ENCODE measurements at regions not wholly inside any gene's neighbourhood (a gene's known extent, or its start where the extent isn't known, plus 50 kb on each side); places are given as distances from the start of the nearest gene placed in this dataset.
"Not testable (repeated sequence)": the region's sequence is repeated elsewhere in the genome, so short reads cannot be mapped to it uniquely, and the experiment has no call there.

GRCh38 chr2:57185568-57185967, 861.0 kb upstream of the VRK2 start:
- no peak for DNase-seq

GRCh38 chr2:57190007-57190406, 856.6 kb upstream of the VRK2 start:
- no peak for DNase-seq

- DNase-seq, result no peak
These were observed 846.9 kb upstream of the VRK2 start for GRCh38 chr2:57199663-57200062.

- no peak for DNase-seq
These were observed 842.2 kb upstream of the VRK2 start for GRCh38 chr2:57204364-57204763.

- DNase-seq, result no peak
These were observed 841.4 kb upstream of the VRK2 start for GRCh38 chr2:57205241-57205640.

GRCh38 chr2:57207191-57207590, 839.4 kb upstream of the VRK2 start:
- no peak for DNase-seq

- no peak for DNase-seq
These were observed 836.8 kb upstream of the VRK2 start for GRCh38 chr2:57209799-57210198.

GRCh38 chr2:57210855-57211254, 835.8 kb upstream of the VRK2 start:
- no peak for DNase-seq

- DNase-seq, result no peak
These were observed 829.6 kb upstream of the VRK2 start for GRCh38 chr2:57217013-57217412.

GRCh38 chr2:57218206-57218605, 828.4 kb upstream of the VRK2 start:
- no peak for DNase-seq

- not testable (repeated sequence) for DNase-seq
These were observed 816.9 kb upstream of the VRK2 start for GRCh38 chr2:57229706-57230105.

- not testable (repeated sequence) for DNase-seq
These were observed 814.3 kb upstream of the VRK2 start for GRCh38 chr2:57232341-57232740.

- DNase-seq, result not testable (repeated sequence)
These were observed 795.1 kb upstream of the VRK2 start for GRCh38 chr2:57251495-57251894.

- DNase-seq, result not testable (repeated sequence)
These were observed 770.2 kb upstream of the VRK2 start for GRCh38 chr2:57276408-57276807.

GRCh38 chr2:57278451-57278850, 768.2 kb upstream of the VRK2 start:
- no peak for DNase-seq

- no peak for DNase-seq
These were observed 755.4 kb upstream of the VRK2 start for GRCh38 chr2:57291209-57291608.

- no peak for DNase-seq
These were observed 749.6 kb upstream of the VRK2 start for GRCh38 chr2:57296795-57297517.

- no peak for DNase-seq
These were observed 732.9 kb upstream of the VRK2 start for GRCh38 chr2:57313678-57314077.

- no peak for DNase-seq
These were observed 731.9 kb upstream of the VRK2 start for GRCh38 chr2:57314682-57315081.

GRCh38 chr2:57330447-57330846, 716.2 kb upstream of the VRK2 start:
- no peak for DNase-seq

GRCh38 chr2:57333221-57333620, 713.4 kb upstream of the VRK2 start:
- no peak for DNase-seq

GRCh38 chr2:57343391-57344006, 703.1 kb upstream of the VRK2 start:
- DNase-seq, result no peak

GRCh38 chr2:57368190-57368589, 678.4 kb upstream of the VRK2 start:
- no peak for DNase-seq

GRCh38 chr2:57370882-57371585, 675.6 kb upstream of the VRK2 start:
- no peak for DNase-seq
